CD4-positive, alpha-beta T cell (primary cell): ENCODE measurements at regions not wholly inside any gene's neighbourhood (a gene's known extent, or its start where the extent isn't known, plus 50 kb on each side); places are given as distances from the start of the nearest gene placed in this dataset.

Experiments used
- ATAC-seq: fragments of 200-7000 bp; cut with Tn5 transposase; one replicate; pipeline ENCODE4 v1.10.0; 2022; ENCODE audit warnings: mild to moderate bottlenecking; ENCODE audit not compliant: poor library complexity
- CTCF ChIA-PET: fragments of 350-600 bp; sonication (Branson Sonifier 250); formaldehyde crosslinking; loops from one replicate; lab custom pipeline; 2021; ENCODE audit warnings: antibody characterized with exemption, inconsistent platforms; lab: Charles Lee
- POLR2A ChIA-PET: fragments of 350-600 bp; sonication (Branson Sonifier 250); formaldehyde crosslinking; loops from one replicate; lab custom pipeline; 2021; ENCODE audit warnings: antibody characterized with exemption, inconsistent platforms; lab: Charles Lee
- DNase-seq, 14 experiments: peaks; one replicate each; pipeline ENCODE4 v3.0.0-alpha.2; 2013 to 2020; ENCODE audit warnings: mixed read lengths in 2 of 14
- H3K27ac ChIP-seq, 2 donors: one replicate each; pipeline versions ENCODE4 v1.5.1 to v1.7.0; 2013; ENCODE audit warnings: low read length in 2 of 2, low read depth in 1 of 2, mild to moderate bottlenecking in 1 of 2
- H3K27me3 ChIP-seq, 2 experiments: 1 replicate in 1 of 2; 2 replicates in 1 of 2; pipeline versions ENCODE4 v1.6.1 to v1.7.0; 2013; ENCODE audit warnings: low read length in 2 of 2, control low read depth in 1 of 2, mild to moderate bottlenecking in 1 of 2, moderate library complexity in 1 of 2; ENCODE audit not compliant: insufficient read depth in 2 of 2, control insufficient read depth in 1 of 2
- H3K36me3 ChIP-seq: one replicate; pipeline ENCODE4 v1.6.1; 2013; ENCODE audit warnings: low read length, control low read depth; ENCODE audit not compliant: insufficient read depth
- H3K4me1 ChIP-seq: one replicate; pipeline ENCODE4 v1.6.1; 2013; ENCODE audit warnings: low read length, control low read depth; ENCODE audit not compliant: insufficient read depth
- H3K4me3 ChIP-seq: one replicate; pipeline ENCODE4 v1.5.1; 2013; ENCODE audit warnings: mild to moderate bottlenecking, low read length, moderate library complexity
- H3K9me3 ChIP-seq, 2 experiments: 1 replicate in 1 of 2; 2 replicates in 1 of 2; pipeline versions ENCODE4 v1.6.1 to v1.7.0; 2013; ENCODE audit warnings: low read length in 2 of 2, mild to moderate bottlenecking in 2 of 2, control low read depth in 1 of 2, moderate library complexity in 1 of 2; ENCODE audit not compliant: control insufficient read depth in 1 of 2, insufficient read depth in 1 of 2
- H3K27ac Mint-ChIP-seq: one replicate; pipeline ENCODE4 v1.8.0; 2020; ENCODE audit warnings: mixed read lengths
- H3K27me3 Mint-ChIP-seq: one replicate; pipeline ENCODE4 v1.8.0; 2021; ENCODE audit warnings: mixed read lengths
- H3K36me3 Mint-ChIP-seq: one replicate; pipeline ENCODE4 v1.8.0; 2021; ENCODE audit warnings: low read depth, mixed read lengths
- H3K4me1 Mint-ChIP-seq: one replicate; pipeline ENCODE4 v1.8.0; 2021; ENCODE audit warnings: low read depth, mixed read lengths
- H3K4me3 Mint-ChIP-seq: one replicate; pipeline ENCODE4 v1.8.0; 2020; ENCODE audit warnings: mild to moderate bottlenecking, mixed read lengths
- H3K9me3 Mint-ChIP-seq: one replicate; pipeline ENCODE4 v1.8.0; 2020; ENCODE audit warnings: mixed read lengths
- intact Hi-C, 2 experiments: fragments of 100-400 bp; cut with DNase I in 1 of 2; cut with micrococcal nuclease in 1 of 2; formaldehyde crosslinking; loops; one replicate each; pipeline versions ENCODE4 v1.15.1 to v1.9.0; 2023 to 2025; cut with DNase I, micrococcal nuclease
- TF ChIP-seq, protein P1 (sequence below): fragments of 200-600 bp; IDR thresholded peaks from one replicate; pipeline ENCODE4 v1.8.0; 2022; ENCODE audit warnings: antibody characterized with exemption, mild to moderate bottlenecking

DNA sequence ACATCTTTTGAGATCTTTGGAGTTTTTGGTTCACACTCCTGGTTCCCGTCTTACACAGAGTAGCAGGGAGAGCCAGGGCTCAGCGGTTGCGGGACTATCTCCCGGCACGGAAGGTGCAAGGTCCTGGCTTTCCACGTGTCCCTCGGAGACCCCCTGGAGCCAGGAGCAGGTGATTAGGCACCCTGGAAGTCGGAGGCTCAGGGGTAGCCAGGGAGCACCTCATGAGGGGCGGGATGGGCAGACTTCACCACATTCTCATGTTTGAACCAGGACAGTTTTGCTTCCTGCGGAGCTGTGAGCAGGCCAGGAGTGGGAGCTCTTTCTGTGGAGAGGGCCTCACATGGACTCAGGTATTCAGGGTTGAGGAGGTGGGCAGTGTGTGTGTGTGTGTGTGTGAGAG lies 273.7 kb upstream of the IRX1 start:
- Histone ChIP-seq H3K27ac (no peak overlapping the region), H3K27me3 (no peaks in the 10 kb centered on the region), H3K4me1 (no peaks in the 10 kb centered on the region), H3K9me3 (peaks cover 0 to 64% of the 10 kb centered on the region in 2 experiments), H3K4me3 (no peak overlapping the region), H3K36me3 (no peaks in the 10 kb centered on the region)
- no peak for DNase-seq
- H3K4me3 Mint-ChIP-seq = no peak overlapping the region
- no peaks in the 10 kb centered on the region for H3K9me3 Mint-ChIP-seq
- H3K27me3 Mint-ChIP-seq = no peaks in the 10 kb centered on the region
- intact Hi-C loops = no loop called here
- CTCF ChIA-PET = no interaction called here
- no peaks in the 10 kb centered on the region for H3K4me1 Mint-ChIP-seq
- H3K36me3 Mint-ChIP-seq = no peaks in the 10 kb centered on the region
- TF ChIP-seq, protein P1, sequence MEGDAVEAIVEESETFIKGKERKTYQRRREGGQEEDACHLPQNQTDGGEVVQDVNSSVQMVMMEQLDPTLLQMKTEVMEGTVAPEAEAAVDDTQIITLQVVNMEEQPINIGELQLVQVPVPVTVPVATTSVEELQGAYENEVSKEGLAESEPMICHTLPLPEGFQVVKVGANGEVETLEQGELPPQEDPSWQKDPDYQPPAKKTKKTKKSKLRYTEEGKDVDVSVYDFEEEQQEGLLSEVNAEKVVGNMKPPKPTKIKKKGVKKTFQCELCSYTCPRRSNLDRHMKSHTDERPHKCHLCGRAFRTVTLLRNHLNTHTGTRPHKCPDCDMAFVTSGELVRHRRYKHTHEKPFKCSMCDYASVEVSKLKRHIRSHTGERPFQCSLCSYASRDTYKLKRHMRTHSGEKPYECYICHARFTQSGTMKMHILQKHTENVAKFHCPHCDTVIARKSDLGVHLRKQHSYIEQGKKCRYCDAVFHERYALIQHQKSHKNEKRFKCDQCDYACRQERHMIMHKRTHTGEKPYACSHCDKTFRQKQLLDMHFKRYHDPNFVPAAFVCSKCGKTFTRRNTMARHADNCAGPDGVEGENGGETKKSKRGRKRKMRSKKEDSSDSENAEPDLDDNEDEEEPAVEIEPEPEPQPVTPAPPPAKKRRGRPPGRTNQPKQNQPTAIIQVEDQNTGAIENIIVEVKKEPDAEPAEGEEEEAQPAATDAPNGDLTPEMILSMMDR = no peak
- POLR2A ChIA-PET = no interaction called here
- ATAC-seq = no peak
- no peak overlapping the region for H3K27ac Mint-ChIP-seq

DNA sequence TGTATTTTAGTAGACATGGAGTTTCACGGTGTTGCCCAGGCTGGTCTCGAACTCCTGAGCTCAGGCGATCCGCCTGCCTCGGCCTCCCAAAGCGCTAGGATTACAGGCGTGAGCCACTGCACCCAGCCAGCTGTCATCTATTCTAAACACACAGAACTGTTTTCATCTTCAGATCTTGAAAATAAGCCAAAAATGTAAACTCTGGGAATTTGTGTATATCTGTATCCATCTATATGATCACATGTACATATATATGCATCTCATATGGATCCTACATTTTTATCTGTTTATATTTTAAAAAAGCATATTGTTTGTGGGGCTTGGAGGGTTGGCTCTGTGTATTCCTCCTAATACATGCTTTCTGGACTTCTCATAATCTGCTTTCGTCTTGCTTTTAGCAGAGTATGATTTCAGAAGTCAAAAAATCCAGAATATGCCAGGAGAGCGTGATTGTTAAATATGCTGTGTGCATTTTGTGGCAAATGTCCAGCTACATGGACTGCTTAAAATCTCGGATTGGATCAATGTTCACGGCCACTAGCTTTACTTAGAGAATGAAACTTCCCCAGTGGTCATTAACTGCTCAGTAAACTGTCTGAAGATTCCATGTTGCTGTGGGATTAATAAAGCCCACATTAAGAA lies 274.4 kb upstream of the IRX1 start:
- TF ChIP-seq, protein P1 = no peak
- POLR2A ChIA-PET = no interaction called here
- Mint-ChIP-seq H3K27ac (no peak overlapping the region), H3K27me3 (no peaks in the 10 kb centered on the region), H3K9me3 (no peaks in the 10 kb centered on the region), H3K36me3 (no peaks in the 10 kb centered on the region), H3K4me1 (no peaks in the 10 kb centered on the region), H3K4me3 (no peak overlapping the region)
- no peak for ATAC-seq
- CTCF ChIA-PET = no interaction called here
- Histone ChIP-seq H3K4me1 (no peaks in the 10 kb centered on the region), H3K27ac (no peak overlapping the region), H3K9me3 (peaks cover 0 to 58% of the 10 kb centered on the region in 2 experiments), H3K27me3 (no peaks in the 10 kb centered on the region), H3K4me3 (no peak overlapping the region), H3K36me3 (no peaks in the 10 kb centered on the region)
- intact Hi-C loops = no loop called here
- DNase-seq = no peak

DNA sequence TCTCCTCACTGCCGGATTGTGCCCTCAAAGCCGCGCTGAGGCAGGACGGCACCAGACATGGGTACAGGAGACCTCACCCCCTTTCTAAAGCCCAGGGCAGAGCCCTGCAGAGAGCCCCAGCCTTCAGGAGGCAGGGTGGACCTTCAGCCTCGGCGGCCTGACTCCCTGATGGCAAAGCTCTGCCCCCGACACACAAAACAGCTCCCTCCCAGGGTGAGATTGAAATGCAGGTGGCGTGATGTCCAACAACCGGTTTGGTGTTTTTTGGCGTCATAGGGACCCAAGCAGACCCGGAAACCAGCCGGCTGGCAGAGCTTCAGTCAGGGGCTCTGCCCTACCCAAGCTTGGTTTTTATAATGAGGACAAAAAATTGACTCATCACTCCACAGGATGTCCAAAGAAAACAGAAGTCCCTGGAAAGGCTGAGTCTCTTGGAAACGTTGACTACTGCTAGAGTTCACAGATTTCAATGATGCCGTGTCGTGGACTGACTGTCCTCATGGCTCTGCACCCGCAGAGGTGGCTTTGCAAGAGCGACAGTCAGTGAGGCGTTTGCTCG lies 275.2 kb upstream of the IRX1 start:
- H3K9me3 Mint-ChIP-seq = no peaks in the 10 kb centered on the region
- intact Hi-C loops = no loop called here
- Histone ChIP-seq H3K4me3 (no peak overlapping the region), H3K9me3 (peaks cover 0 to 52% of the 10 kb centered on the region in 2 experiments), H3K27me3 (no peaks in the 10 kb centered on the region), H3K4me1 (no peaks in the 10 kb centered on the region), H3K36me3 (no peaks in the 10 kb centered on the region), H3K27ac (no peak overlapping the region)
- ChIA-PET POLR2A (no interaction called here), CTCF (no interaction called here)
- no peak for DNase-seq
- no peak overlapping the region for H3K4me3 Mint-ChIP-seq
- TF ChIP-seq, protein P1 = no peak
- H3K4me1 Mint-ChIP-seq = no peaks in the 10 kb centered on the region
- H3K36me3 Mint-ChIP-seq = no peaks in the 10 kb centered on the region
- H3K27me3 Mint-ChIP-seq = no peaks in the 10 kb centered on the region
- ATAC-seq = no peak
- H3K27ac Mint-ChIP-seq = no peak overlapping the region
